ENCODE measurements at regions not wholly inside any gene's neighbourhood (a gene's known extent, or its start where the extent isn't known, plus 50 kb on each side); places are given as distances from the start of the nearest gene placed in this dataset.
"Not testable (repeated sequence)": the region's sequence is repeated elsewhere in the genome, so short reads cannot be mapped to it uniquely, and the experiment has no call there.

DNA sequence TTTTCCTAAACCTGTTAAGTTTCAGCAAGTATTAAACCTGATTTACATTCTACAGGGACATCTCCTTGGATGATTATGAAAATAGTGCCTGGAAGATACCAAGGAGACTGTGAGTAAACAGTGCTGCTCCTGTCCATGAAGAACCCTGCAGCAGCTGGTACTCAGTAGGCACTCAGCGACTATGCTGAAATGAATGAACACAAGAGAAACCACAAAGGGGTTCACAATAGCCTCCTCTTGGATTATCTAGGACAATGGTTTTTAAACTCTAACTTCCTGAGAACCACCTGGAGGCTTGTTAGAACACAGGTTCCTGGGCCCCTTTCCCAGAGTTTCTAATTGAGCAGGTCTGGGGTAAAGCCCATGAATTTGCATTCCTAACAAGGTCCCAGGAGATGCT lies 488.4 kb upstream of the UBE2E2 start:
- DNase-seq = no peak

DNA sequence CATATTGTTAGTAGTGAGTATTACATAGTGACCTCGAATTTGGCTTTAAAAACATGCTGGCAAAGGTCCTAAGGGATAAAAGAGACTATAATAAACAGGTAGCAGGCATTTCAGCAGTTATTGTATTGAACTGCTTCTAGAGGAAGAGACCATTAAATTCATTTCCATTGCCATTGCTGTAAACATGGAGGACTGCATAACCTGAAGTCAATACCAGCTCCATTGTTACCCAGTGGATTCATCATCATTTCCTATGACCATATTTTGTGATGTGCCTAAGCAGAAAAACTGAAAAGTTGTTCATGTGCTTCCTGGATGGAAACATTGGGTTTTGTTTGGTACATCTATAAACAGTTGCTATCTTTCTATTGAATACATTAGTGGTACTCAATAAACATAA lies 482.5 kb upstream of the UBE2E2 start:
- no peak for DNase-seq

DNA sequence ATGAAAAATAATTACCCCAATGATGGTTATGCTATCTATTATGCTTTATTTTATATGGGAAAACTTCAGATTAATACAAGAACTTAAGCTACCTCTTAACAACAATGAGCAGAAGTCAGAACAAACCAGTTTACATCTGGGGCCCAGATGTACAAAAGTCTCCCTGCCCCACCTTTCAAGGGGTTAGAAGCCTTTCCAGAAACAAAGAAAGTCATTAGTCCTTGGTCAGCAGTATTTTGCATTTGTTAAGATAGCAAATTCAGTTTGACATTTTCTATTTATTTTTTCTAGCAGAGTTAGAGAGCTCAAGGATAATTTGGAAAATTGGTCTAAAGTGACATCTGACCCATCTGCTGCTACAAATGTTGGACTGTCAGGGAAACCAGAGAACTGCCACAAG lies 478.7 kb upstream of the UBE2E2 start:
- no peak for DNase-seq

DNA sequence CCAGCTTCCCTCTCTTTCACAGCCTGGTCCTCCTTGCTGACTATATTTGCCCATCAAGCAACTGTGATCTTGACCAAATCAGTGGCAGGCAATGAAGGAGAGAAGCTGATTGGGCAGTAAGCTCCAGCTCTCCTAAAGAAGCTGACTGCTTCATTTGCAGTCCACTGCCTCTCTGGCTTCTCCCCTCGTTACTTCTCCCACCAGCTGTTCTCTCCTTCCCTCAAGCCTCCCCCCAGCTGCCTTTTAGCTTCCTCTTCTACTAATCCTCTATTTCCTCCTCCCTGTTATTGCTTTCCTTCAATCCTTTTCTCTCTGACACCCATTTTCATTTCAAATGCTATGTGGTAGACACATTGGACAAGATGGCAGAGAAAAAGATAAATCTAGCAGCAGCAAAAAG lies 474.7 kb upstream of the UBE2E2 start:
- DNase-seq = no peak

DNA sequence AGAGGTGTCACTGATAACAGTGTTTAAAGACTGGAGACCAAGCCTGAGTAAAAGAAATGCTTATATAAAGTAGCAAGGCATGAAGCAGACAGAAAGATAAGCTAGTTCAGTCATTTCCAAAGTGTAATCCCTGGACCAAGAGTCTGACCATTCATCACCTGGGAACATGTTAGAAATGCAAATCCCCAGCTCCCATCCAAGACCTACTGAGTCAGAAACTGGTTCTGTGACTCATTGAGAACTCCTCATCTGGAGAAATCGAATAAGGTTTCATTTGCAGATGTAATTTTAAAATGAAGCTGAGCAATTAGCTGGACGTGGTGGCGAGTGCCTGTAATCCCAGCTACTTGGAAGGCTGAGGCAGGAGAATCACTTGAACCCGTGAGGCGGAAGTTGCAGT lies 473.9 kb upstream of the UBE2E2 start:
- no peak for DNase-seq

DNA sequence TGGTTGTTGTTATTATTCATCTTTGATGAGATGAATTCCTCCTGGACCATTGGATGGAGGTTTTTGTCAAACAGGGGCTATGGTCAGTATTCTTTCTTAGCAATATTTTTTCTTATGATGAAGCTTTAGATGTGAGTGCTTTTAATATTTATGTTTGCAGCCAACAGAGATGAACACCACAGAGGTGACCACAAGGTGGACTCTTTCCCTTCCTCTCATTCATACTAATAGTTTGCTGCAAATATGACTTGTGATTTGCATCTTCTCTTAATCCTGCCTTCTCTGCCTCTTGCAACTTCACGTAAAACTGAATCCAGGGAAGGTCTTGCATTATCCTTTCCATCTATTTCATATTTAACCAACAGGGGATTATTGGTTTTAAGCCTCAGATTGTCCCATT lies 473.1 kb upstream of the UBE2E2 start:
- DNase-seq = no peak

DNA sequence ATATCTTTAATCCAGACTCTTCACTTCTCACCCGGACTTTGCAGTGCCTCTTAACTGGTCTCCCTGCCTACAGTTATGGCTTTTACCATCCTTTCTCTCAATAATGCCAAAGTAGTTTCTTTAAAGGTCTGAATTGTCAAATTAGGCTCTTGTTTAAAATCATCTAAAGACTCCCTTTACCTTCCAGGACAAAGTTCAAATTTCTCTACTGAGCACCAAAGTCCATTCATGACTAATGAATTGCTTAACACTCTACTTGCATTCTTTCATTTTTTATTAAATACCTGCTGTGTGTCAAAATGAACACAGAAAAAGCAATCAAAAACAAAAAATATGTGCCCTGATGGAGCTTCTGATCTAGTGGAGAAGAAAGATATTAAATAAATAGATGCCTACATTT lies 472.4 kb upstream of the UBE2E2 start:
- no peak for DNase-seq

DNA sequence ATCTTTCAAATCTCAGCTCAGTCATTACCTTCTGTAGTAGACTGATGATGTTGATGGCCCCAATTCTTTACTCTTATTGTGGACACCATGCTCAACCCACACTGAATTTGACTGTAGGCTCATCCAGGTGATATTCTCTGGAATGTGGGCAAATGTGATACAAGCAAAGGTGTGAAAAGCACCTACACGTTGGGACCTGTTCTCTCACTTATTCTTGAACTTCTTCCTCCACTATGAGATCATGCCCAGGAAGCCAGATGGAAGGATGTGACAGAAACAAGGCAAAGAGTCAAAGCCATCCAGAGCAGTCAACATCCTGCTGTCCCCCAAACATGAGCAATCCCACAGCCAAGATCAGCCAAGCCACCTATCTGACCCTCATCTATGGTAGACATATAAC lies 471.2 kb upstream of the UBE2E2 start:
- no peak for DNase-seq

DNA sequence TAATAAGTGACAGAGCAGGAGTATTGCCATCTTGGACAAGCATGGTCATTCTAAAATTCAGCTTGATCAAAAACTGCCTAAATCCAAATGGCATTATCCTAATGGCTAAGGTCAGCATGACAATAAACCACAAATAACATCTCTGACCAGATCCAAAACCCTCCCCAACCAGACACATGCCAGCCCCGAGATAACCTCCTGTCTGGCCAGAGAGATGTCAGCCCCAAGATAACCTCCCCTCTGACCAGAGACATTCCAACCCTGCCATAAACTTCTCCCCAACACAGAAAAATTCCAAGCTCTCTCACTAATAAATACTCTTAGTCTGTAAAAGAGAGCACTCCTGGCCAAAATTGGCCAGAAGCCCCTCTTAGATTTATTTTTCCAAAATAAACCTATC lies 470.5 kb upstream of the UBE2E2 start:
- DNase-seq = no peak

DNA sequence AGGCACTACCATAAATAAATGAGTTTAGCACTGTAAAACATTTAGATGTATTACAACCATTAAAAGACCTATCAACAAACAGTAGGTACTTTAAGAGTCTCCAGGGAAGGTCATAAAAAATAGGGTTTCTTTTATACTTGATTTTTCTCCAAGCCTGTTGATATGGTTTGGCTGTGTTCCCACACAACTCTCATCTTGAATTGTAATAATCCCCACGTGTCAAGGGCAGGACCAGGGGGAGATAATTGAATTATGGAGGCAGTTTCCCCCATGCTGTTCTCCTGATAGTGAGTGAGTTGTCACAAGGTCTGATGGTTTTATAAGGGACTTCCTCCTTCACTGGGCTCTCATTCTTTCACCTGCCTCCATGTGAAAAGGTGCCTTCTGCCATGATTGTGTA lies 468.9 kb upstream of the UBE2E2 start:
- no peak for DNase-seq

DNA sequence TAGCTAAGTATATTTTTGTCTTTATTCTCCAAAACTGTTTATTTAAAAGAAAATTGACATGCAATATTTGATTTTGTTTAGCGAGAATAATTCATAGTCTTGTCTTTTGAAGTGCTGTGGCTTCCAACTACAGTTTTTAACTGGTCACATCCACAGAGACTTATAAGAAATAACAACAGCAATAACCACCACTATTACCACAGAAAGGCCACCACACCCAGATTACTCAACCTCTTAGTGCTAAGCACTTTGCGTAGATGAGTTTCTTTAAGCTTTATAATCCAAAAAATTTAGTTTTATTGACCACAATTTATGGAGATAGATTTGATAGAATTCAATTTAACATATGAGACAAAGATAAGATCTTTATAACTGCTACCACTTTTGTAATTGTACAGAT lies 468.4 kb upstream of the UBE2E2 start:
- DNase-seq = no peak

DNA sequence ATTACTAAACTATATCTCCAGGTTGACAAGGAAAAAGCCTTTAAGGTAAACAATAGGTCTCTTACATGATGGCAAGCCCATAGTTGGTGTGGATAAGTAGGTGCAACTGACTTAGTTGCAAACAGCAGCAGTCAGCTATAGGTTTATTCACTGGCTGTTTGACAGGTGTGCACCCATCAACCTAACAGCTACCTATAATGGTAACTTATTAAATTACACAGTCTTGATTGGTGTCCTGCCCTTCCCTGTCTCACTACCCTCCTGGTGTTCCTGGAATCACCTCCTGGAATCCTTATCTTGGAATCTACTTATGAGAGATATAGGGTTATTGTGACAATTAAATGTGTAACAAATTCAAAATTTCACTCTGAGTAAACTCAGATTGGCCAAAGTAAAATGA lies 467.8 kb upstream of the UBE2E2 start:
- no peak for DNase-seq

DNA sequence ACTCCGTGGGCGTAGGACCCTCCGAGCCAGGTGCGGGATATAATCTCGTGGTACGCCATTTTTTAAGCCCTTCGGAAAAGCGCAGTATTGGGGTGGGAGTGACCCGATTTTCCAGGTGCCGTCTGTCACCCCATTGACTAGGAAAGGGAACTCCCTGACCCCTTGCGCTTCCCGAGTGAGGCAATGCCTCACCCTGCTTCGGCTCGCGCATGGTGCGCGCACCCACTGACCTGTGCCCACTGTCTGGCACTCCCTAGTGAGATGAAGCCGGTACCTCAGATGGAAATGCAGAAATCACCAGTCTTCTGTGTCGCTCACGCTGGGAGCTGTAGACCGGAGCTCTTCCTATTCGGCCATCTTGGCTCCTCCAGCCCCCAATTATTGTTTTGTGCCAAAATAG lies 459.7 kb upstream of the UBE2E2 start:
- DNase-seq = not testable (repeated sequence)

DNA sequence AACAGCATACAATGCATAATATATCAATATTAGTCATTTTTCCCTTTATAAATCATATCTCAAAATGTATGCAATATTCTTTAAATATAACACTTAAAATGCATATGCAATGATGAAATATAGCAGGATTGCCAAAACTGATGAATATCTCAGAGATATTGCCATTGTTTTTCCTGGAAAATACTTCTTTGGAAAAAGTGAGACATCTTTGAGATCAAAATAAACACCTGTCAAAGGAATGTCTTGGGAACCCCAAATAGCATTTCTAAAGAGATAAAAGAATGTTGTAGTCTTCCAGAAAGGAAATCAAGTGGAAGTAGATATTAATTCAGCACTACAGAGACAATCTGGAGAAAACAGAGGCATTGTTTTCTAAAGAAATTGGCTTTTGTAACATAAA lies 457.8 kb upstream of the UBE2E2 start:
- DNase-seq = no peak

DNA sequence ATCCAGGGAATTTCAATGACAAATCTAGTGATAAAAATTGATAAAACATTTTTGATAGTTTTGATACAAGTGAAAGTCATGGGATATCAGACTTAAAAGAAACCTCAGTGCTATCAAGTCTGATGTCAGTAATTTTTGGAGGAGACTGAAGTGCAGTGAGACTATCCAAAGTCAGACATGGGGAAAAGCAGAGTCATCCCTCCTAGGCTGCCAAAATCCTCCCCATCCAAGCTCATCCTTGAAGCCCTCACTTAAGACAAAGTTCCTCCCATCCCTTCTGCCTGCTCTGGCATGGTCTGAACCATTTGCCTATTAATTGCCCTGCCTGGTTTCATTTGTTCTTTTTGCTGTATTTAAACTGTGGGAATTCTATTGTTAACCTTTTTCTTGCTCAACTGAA lies 456.9 kb upstream of the UBE2E2 start:
- no peak for DNase-seq

DNA sequence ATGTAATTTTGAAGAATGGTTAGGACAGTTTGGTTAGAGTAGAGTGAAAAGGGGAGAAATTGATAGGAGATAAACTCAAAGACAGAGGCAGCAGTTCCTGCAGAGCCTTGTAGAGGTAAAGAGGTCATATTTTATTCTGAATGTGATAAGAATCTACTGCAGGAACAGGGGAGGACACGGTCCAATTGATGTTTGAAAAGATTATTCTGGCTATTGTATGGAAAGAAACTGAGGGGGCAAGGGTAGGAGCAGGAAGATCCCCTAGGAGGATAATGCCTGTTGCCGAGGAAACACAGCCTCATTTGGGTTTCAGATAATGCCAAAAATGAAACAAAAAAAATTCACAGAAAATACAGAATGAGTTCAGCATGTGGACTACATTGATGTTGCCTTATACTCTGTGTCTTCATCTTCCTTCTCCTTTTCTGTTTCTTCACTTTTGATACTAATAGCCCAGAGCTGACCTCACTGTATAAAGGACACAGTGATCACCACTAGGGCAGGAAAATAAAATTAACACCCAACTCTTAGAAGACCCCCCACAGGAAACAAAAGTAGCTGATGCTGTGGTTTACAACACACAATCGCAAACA lies 454.6 kb upstream of the UBE2E2 start:
- no peak for DNase-seq

DNA sequence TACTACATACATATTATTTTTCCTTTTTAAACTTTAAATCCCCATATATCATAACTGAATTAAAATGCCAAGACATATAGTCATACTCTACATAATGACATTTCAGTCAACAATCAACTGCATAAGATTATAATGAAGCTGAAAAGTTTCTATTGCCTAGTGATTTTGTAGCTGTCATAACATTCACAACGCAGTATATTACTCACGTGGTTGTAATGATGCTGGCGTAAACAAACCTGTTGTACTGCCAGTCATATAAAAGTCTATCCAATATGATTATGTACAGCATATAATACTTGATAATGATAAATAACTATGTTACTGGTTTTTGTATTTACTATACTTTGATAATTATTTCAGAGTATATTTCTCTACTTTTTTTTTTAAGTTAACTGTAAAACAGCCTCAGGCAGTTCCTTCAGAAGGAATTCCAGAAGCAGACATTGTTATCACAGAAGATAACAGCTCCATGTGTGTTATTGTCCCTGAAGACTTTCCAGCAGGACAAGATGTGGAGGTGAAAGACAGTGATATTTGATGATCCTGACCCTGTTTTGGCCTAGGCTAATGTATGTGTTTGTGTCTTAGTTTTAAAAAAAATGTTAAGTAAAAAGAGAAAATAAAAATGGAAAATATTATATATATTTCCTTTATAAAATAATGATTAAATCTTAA lies 443.4 kb upstream of the UBE2E2 start:
- no peak for DNase-seq

DNA sequence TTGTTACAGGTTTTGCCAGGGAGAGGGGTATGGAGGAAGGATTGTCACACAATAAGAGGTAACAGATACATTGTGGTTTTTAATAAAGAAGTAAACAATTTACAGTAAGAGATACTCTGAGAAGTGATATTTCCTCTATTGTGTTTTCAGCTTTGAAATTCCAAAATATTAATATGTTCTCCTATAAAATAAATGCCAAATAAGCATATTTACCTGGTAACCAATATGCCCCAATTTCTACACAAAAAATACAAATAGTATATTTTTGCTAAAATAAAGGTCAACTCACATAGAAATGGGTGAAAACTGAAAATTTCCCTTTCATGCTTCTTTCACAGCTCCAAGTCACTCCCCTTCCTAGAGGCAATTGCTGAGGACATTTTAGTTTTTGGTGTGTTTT lies 437.4 kb upstream of the UBE2E2 start:
- DNase-seq = no peak

DNA sequence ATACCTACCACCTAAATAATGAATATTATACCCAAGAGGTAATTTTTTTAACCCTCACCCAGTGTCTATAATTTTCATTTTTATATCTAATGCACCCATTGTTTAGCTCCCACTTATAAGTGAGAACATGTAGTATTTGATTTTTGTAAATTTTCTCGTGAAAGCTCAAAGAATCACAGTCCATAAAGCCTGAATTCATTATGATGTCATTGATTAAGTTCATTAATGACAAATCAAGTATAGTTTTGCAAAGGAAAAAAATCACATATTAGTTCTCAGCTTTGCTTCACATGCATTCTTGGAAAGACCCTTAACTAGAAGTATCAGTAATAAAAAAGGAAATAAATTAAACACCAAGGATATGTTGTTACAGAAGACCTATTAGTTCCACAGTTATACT lies 425.3 kb upstream of the UBE2E2 start:
- no peak for DNase-seq

DNA sequence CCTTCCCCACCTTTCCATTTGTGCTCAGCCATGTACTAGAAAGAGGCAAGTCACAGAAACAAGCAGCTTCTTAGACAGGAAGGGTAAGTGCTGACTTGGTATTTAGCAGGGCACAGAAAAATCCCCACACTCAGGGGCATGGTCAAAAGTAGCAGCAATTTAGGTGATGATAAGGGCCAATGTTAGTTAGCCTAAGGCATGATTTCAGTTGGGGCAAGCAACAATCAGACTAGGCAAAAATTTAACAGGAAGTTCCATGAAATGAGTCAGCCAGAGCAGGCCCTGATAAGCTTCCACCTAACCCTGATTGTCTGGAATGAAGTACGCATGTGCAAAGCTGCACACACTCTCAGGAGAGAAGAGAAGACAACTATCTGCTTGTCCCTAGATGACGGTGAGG lies 423.4 kb upstream of the UBE2E2 start:
- no peak for DNase-seq

DNA sequence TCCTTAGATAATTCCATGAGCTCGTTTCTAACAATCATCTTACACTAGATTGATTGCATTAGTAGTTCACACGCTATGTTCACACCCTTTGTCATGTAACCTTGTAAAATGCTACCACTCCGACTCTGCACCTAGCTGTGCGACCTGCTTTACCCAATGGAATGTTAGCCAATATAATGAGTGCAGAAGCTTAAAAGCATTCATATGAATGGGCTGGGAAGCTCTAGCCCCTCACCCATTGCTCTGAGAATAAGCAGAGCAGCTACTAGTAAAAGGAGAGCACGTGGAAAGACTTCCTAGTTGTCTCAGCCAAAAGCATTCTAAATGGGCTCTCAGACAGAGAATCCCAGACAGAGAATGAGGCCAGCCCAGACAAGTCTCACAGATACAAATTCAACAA lies 410.6 kb upstream of the UBE2E2 start:
- DNase-seq = no peak

DNA sequence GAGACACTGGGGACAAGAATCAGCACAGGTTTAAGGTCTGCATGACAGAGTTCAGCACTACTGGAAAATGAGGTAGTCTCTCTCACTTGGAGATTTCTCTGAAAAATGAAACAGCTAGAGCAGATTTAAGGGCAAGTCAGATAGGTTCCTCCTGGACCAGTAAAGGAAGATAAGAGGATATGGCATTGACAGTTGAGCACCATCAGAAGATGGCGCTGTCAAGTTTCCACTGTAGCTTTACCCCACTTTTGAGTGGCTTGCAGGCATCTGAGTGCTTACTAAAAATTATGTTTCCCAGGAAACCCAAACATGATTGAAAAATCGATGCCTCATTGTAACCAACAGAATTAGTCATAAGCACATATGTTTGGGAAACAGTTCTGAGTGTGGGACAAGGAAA lies 407.2 kb upstream of the UBE2E2 start:
- no peak for DNase-seq

DNA sequence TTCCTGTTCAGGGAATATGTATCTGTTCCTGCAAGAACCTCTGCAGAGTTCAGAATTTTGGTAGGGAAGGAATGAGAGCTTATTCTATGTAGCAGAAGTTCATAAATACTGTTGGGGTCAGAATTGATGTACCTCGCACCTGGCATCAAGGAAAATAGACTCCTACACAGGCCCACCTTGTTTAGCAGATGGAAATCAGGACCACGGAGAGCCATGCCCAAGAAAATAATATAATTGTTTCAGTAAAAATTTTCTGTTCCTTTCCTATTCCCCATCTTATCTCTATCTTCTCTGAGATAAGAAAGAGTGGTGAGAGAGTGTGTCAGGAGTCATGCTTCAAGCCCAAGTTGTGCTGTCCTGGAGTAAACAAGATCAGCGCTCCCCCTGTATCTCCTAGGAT lies 404.7 kb upstream of the UBE2E2 start:
- DNase-seq = no peak

DNA sequence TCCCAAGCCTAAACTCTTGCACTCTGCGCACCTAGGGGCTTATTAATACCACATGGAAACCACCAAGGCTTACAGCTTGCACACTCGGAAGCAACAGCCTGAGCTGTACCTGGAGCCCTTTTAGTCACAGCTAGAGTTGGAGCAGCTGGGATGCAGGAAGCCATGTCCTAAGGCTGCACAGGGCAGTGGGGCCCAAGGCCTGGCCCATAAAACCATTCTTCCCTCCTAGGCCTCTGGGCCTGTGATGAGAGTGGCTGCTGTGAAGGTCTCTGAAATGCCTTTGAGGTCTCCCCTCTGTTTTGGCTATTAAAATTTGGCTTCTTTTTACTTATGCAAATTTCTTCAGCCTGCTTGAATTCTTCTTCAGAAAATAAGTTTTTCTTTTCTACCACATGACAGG lies 383.9 kb upstream of the UBE2E2 start:
- no peak for DNase-seq

DNA sequence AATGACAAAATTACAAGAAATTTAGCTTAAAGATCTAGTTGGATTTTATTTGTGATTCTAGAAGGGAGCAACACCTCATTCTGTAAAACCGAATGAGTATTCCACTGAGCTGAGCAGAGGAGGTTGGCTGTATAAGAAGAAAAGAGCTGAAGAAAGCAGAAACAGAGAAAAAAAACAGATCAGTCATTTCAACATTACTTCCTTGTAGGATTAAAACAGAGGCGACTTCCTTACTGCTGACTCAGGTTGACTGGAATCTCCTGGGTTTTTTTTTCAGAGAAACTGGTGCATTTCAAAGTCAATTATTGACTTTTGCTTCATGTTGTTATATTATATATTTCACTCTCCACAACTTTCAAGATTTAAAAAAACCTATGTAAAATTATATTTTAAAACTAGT lies 368.1 kb upstream of the UBE2E2 start:
- DNase-seq = no peak

DNA sequence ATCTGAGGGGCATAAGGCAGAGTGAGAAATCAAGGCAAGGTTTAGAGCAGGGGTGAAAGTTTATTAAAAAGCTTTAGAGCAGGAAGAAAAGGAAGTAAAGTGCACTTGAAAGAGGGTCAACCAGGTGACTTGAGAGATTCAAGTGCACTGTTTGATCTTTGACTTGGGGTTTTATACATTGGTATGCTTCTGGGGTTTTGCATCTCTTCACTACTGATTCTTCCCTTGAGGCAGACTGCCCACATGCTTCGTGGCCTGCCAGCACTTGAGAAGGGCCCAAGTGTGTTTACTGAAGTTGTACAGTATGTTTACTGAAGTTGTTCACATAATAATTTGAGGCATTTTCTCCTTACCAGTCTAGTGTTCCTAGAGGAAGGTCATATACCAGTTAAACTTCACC lies 367.0 kb upstream of the UBE2E2 start:
- DNase-seq = no peak

All from NCI-H446 treated with DMSO at 0.1 percent for 48 hours (cell line).